ENCODE measurements at regions not wholly inside any gene's neighbourhood (a gene's known extent, or its start where the extent isn't known, plus 50 kb on each side); places are given as distances from the start of the nearest gene placed in this dataset.

GRCh38 chr16:74123826-74124225 lies 172.8 kb upstream of the PSMD7 start:
- TF ChIP-seq EZH2 (IDR thresholded peaks at IDR 0.05; ENCODE audit: borderline replicate concordance, low read length) (no peak), CTCF (conservative IDR thresholded peaks at IDR 0.05 in 1 of 2, IDR thresholded peaks at IDR 0.05 in 1 of 2; ENCODE audit: extremely low read depth in 1 of 2, insufficient read depth in 1 of 2, low read depth in 1 of 2, low read length in 2 of 2) (no peak)

Data from mammary epithelial cell (primary cell).